Heart left ventricle (tissue), 16 donors: ENCODE measurements at regions not wholly inside any gene's neighbourhood (a gene's known extent, or its start where the extent isn't known, plus 50 kb on each side); places are given as distances from the start of the nearest gene placed in this dataset.

Experiments
- ATAC-seq, 4 donors: fragments of 200-7000 bp; cut with Tn5 transposase; one replicate each; pipeline ENCODE4 v1.9.1; 2020 to 2022; ENCODE audit warnings: moderate library complexity in 4 of 4, mild to moderate bottlenecking in 3 of 4, moderate number of reproducible peaks in 1 of 4
- DNase-seq, 5 donors: peaks; one replicate each; pipeline ENCODE4 v3.0.0-alpha.2; 2020
- H3K27ac ChIP-seq, 12 donors: fragments of 200-600 bp; sonication (generic) in 4 of 12; one replicate each; pipeline versions ENCODE4 v1.5.0 to v1.8.0; 2016 to 2022; ENCODE audit warnings: mild to moderate bottlenecking in 2 of 12
- H3K27me3 ChIP-seq, 9 donors: fragments of 200-600 bp; sonication (generic) in 2 of 9; one replicate each; pipeline versions ENCODE4 v1.5.1 to v1.8.0; 2016 to 2022; ENCODE audit warnings: mild to moderate bottlenecking in 3 of 9
- H3K36me3 ChIP-seq, 9 donors: fragments of 200-600 bp; sonication (generic) in 2 of 9; one replicate each; pipeline versions ENCODE4 v1.5.0 to v1.8.0; 2018 to 2022; ENCODE audit warnings: mild to moderate bottlenecking in 2 of 9
- H3K4me1 ChIP-seq, 12 donors: fragments of 200-600 bp; sonication (generic) in 4 of 12; one replicate each; pipeline versions ENCODE4 v1.5.0 to v1.8.0; 2016 to 2022; ENCODE audit warnings: mild to moderate bottlenecking in 3 of 12
- H3K4me3 ChIP-seq, 12 donors: fragments of 200-600 bp; sonication (generic) in 4 of 12; one replicate each; pipeline versions ENCODE4 v1.5.0 to v1.8.0; 2017 to 2022; ENCODE audit warnings: mild to moderate bottlenecking in 9 of 12, moderate library complexity in 4 of 12
- H3K9me3 ChIP-seq, 12 donors: fragments of 200-600 bp; sonication (generic) in 4 of 12; one replicate each; pipeline versions ENCODE4 v1.5.0 to v1.8.0; 2016 to 2022; ENCODE audit warnings: mild to moderate bottlenecking in 1 of 12
- POLR2A ChIP-seq, 2 donors: fragments of 450-650 bp; IDR thresholded peaks; one replicate each; pipeline ENCODE4 v1.6.1; 2017; ENCODE audit warnings: antibody characterized with exemption in 2 of 2, mild to moderate bottlenecking in 2 of 2, moderate library complexity in 2 of 2
- WGBS, 4 donors: extraction: QIAGEN DNeasy Blood & Tissue Kit in 2 of 4; methylation state at CpG; one replicate each; pipeline versions ENCODE4 v1.1.5 to v1.1.7; 2013 to 2018; 5-methylcytosine and 5-hydroxymethylcytosine counted together
- intact Hi-C, 10 donors: fragments of 100-400 bp; cut with DNase I; formaldehyde crosslinking; loops; one replicate each; pipeline versions ENCODE4 v1.11.1 to v1.14.2; 2022
- TF ChIP-seq, protein P1 (sequence below), 12 donors: fragments of 200-600 bp; sonication (generic) in 4 of 12; IDR thresholded peaks; one replicate each; pipeline versions ENCODE4 v1.5.0 to v1.8.0; 2018 to 2022; ENCODE audit warnings: antibody characterized with exemption in 12 of 12, mild to moderate bottlenecking in 5 of 12
- donor health status: ischemic (EF 13 %, LVEDD 7.1; RV severe dilation, severe dysfunction).
- donor health status: healthy with polysubstance abuse.
- donor health status: DM: no; HTN: yes; CAD: no.
- donor health status: DM: no; HTN: no; CAD: no.
- donor health status: ischemic (EF 25% LVEDD 6.9; RV normal size, moderate dysfunction).
- donor health status: ischemic (EF 25% LVEDD 5.7; RV mildly dilated, moderate dysfunction).
- donor health status: healthy.
- donor health status: DM: yes; HTN: yes; CAD: no.
- donor health status: ischemic (EF 35%, LVEDD 5.7; RV mildly dilated, moderate dysfunction).
- donor health status: nonischemic (EF 11% LVEDD 7.7; RV severe dilation, severe dysfunction).
- donor health status: DM: yes; HTN: yes; CAD: no.
- donor health status: PGD.
- donor health status: ischemic (EF 29% LVEDD 5.4; RV normal size, mild dysfunction).
- donor health status: nonischemic (EF 23%, LVEDD 6.1; RV moderate dilation, normal function).

DNA sequence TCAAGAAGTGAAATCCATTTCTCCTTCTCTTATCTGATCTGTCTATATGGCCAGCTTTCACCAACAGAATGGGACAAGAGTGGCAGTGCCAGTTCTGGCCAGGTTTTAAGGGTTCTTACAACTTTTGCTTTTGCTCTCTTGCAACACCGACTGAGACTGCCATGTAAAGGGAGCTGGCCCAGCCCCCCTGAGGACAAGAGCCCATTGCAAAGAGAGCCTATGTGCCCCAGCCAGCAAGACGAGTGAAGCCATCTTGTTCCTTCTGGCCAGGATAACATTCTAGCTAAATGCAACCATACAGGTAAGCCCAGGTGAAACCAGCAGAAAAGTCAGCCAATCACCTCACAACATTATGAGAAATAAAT is 101.0 kb upstream of the RND3 start:
- no peak for ATAC-seq
- 88 to 96% (median 92%) methylated on average over 2 of the region's 2 CpGs for WGBS, 4 donors

DNA sequence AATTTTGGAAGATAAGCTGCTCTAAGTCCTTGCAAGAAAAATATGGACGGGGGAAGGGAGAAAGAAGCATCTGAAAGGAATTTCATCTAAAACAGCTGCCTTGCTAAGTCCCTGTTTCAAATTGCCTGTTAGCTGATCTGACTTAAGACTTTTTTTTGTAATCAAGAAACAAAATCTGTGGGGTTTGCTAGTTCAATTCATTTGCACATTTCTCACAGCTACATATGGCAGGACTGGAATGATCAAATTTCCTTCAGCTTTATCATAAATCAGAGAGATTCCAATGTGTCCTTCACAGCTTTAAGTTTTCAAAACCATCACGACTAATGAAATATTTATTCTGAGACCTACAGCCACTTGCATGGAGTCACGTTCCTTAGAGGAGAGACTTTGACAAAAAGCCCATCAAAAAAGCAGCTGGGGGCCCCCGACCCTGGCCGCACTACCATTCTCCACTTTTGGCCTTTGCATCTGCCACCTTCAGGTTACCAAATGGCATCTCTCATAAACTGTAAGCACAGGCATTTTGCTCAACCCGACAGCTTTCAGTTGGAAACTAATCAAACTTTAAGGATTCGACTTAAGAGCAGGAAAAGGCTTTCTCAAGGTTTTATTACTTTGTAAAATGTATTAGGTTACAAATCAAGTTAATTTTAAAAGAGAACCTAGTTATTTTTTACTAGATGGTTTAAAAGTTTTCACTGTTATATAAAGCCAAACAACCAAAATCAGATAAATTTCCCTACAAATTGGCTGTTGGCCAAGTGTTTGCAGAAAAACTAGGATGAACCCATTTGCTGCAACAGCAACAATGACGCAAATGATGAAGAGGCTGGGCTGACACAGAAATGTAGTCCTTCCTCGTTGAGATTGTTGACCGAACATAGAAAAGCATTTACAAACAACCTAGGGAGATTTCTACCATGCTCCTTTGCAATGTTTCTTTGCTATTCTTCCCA is 100.4 kb upstream of the RND3 start:
- Histone ChIP-seq H3K27ac (peak overlapping the region in 1 of 12 donors; percentile 8), H3K27me3 (no peaks in the 10 kb centered on the region), H3K4me3 (no peak overlapping the region), H3K9me3 (no peaks in the 10 kb centered on the region), H3K4me1 (peaks cover 0 to 13% (median 0%) of the 10 kb centered on the region in 12 donors), H3K36me3 (no peaks in the 10 kb centered on the region)
- TF ChIP-seq, protein P1, sequence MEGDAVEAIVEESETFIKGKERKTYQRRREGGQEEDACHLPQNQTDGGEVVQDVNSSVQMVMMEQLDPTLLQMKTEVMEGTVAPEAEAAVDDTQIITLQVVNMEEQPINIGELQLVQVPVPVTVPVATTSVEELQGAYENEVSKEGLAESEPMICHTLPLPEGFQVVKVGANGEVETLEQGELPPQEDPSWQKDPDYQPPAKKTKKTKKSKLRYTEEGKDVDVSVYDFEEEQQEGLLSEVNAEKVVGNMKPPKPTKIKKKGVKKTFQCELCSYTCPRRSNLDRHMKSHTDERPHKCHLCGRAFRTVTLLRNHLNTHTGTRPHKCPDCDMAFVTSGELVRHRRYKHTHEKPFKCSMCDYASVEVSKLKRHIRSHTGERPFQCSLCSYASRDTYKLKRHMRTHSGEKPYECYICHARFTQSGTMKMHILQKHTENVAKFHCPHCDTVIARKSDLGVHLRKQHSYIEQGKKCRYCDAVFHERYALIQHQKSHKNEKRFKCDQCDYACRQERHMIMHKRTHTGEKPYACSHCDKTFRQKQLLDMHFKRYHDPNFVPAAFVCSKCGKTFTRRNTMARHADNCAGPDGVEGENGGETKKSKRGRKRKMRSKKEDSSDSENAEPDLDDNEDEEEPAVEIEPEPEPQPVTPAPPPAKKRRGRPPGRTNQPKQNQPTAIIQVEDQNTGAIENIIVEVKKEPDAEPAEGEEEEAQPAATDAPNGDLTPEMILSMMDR (IDR thresholded peaks at IDR 0.05), result no peak
- TF ChIP-seq POLR2A (IDR thresholded peaks at IDR 0.05), result no peak
- 56 to 66% (median 64%) methylated on average over 10 of the region's 10 CpGs for WGBS, 4 donors
- ATAC-seq (no peak), DNase-seq (no peak)
- intact Hi-C loops, result no loop called here

More for the DNA sequence above, 101.0 kb upstream of the RND3 start:
- Histone ChIP-seq H3K4me1 (peaks cover 0 to 13% (median 0%) of the 10 kb centered on the region in 12 donors), H3K27ac (no peak overlapping the region), H3K4me3 (no peak overlapping the region), H3K36me3 (no peaks in the 10 kb centered on the region), H3K9me3 (no peaks in the 10 kb centered on the region), H3K27me3 (no peaks in the 10 kb centered on the region)
- intact Hi-C loops, result no loop called here
- TF ChIP-seq POLR2A (IDR thresholded peaks at IDR 0.05), result no peak
- TF ChIP-seq, protein P1 (IDR thresholded peaks at IDR 0.05), result no peak
- DNase-seq, result no peak

DNA sequence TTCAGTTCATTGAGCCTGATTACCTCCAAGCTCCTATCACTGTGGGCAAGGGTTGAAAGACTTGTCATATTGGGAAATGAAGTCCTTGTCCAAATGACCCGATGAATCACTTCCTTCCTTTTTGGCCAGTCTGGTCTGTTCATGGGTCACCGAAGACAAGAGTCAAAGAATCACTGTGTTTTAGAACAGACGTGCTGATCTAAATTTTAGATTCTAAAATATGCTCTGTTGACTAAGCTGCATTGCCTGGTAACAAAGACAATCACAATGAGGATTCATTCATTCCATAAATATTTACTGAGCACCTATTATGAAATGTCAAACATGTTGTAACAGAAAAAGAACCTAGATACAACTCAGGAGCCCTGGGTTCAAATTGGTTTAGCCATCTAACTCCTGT is 99.4 kb upstream of the RND3 start:
- intact Hi-C loops, result no loop called here
- 39 to 48% (median 42%) methylated on average over 3 of the region's 3 CpGs for WGBS, 4 donors
- H3K36me3 ChIP-seq, result no peaks in the 10 kb centered on the region
- ATAC-seq (peak in 2 of 4 donors; percentile 51 to 86), DNase-seq (no peak)
- H3K27me3 ChIP-seq, result no peaks in the 10 kb centered on the region
- peaks cover 0 to 13% (median 0%) of the 10 kb centered on the region in 12 donors for H3K4me1 ChIP-seq
- H3K27ac ChIP-seq, result no peak overlapping the region
- TF ChIP-seq, protein P1 (IDR thresholded peaks at IDR 0.05), result no peak
- no peak for TF ChIP-seq POLR2A (IDR thresholded peaks at IDR 0.05)
- no peak overlapping the region for H3K4me3 ChIP-seq
- H3K9me3 ChIP-seq, result no peaks in the 10 kb centered on the region

DNA sequence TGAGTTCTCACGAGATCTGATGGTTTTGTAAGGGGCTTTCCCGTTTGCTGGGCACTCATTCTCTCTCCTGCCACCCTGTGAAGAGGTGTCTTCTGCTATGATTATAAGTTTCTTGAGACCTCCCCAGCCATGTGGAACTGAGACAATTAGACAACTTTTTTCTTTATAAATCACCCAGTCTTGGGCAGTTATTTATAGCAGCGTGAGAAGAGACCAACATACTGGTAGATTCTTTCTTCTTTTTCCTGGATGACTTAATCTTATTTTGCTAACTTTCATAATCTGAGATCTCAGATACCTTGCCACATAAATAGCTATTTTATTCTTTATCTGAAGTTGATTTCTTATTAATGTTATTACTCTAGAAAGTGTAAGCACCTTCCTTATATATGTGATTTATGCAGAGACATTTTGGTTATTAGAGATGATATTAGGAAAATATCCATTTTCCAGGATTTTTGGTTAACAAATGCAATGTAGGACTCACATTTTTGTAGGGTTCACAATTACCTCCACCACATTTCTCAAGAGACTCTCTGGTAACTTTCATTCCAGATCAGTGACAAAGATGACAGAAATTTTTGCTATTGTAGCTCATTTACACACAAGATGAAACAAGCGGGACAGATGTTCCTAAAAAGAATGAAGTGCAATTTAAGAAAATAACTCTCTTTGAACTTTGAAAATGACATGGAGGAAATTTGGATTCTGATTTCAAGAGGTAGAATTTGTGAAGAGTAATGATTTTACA is 97.9 kb upstream of the RND3 start:
- H3K9me3 ChIP-seq, result peaks cover 0 to 3% (median 0%) of the 10 kb centered on the region in 12 donors
- WGBS, 4 donors, result 91 to 93% (median 92%) methylated on average over 4 of the region's 4 CpGs
- no peaks in the 10 kb centered on the region for H3K36me3 ChIP-seq
- no peak overlapping the region for H3K27ac ChIP-seq
- DNase-seq, result no peak
- no peak for ATAC-seq
- TF ChIP-seq, protein P1 (IDR thresholded peaks at IDR 0.05), result no peak
- no peak for TF ChIP-seq POLR2A (IDR thresholded peaks at IDR 0.05)
- peaks cover 0 to 13% (median 0%) of the 10 kb centered on the region in 12 donors for H3K4me1 ChIP-seq
- intact Hi-C loops, result no loop called here
- H3K4me3 ChIP-seq, result no peak overlapping the region
- no peaks in the 10 kb centered on the region for H3K27me3 ChIP-seq
